ENCODE measurements at regions not wholly inside any gene's neighbourhood (a gene's known extent, or its start where the extent isn't known, plus 50 kb on each side); places are given as distances from the start of the nearest gene placed in this dataset.

GRCh38 chr9:78676623-78677022 is 379.7 kb downstream of the PSAT1 start:
- no peak overlapping the region for H3K4me3 Mint-ChIP-seq (ENCODE audit: unreplicated experiment)

GRCh38 chr9:78677326-78677725 is 380.4 kb downstream of the PSAT1 start:
- Mint-ChIP-seq H3K36me3 (ENCODE audit: low read depth, unreplicated experiment) (no peaks in the 10 kb centered on the region), H3K27me3 (ENCODE audit: unreplicated experiment) (peaks cover 5% of the 10 kb centered on the region), H3K9me3 (ENCODE audit: unreplicated experiment) (no peaks in the 10 kb centered on the region), H3K4me3 (ENCODE audit: unreplicated experiment) (no peak overlapping the region), H3K27ac (ENCODE audit: unreplicated experiment) (no peak overlapping the region), H3K4me1 (ENCODE audit: unreplicated experiment) (no peaks in the 10 kb centered on the region)
- no peak for TF ChIP-seq CTCF (IDR thresholded peaks at IDR 0.05; ENCODE audit: unreplicated experiment)
- no peak for DNase-seq (ENCODE audit: low spot score)

More at GRCh38 chr9:78676623-78677022, 379.7 kb downstream of the PSAT1 start:
- Mint-ChIP-seq H3K36me3 (ENCODE audit: low read depth, unreplicated experiment) (no peaks in the 10 kb centered on the region), H3K27me3 (ENCODE audit: unreplicated experiment) (peaks cover 3% of the 10 kb centered on the region), H3K4me1 (ENCODE audit: unreplicated experiment) (peaks cover 3% of the 10 kb centered on the region), H3K27ac (ENCODE audit: unreplicated experiment) (no peak overlapping the region), H3K9me3 (ENCODE audit: unreplicated experiment) (no peaks in the 10 kb centered on the region)
- no peak for DNase-seq (ENCODE audit: low spot score)
- TF ChIP-seq CTCF (IDR thresholded peaks at IDR 0.05; ENCODE audit: unreplicated experiment): no peak

GRCh38 chr9:78678877-78679276 is 382.0 kb downstream of the PSAT1 start:
- no peak for TF ChIP-seq CTCF (IDR thresholded peaks at IDR 0.05; ENCODE audit: unreplicated experiment)
- Mint-ChIP-seq H3K4me1 (ENCODE audit: unreplicated experiment) (no peaks in the 10 kb centered on the region), H3K36me3 (ENCODE audit: low read depth, unreplicated experiment) (no peaks in the 10 kb centered on the region), H3K27me3 (ENCODE audit: unreplicated experiment) (peaks cover 2% of the 10 kb centered on the region), H3K4me3 (ENCODE audit: unreplicated experiment) (no peak overlapping the region), H3K9me3 (ENCODE audit: unreplicated experiment) (no peaks in the 10 kb centered on the region), H3K27ac (ENCODE audit: unreplicated experiment) (no peak overlapping the region)
- no peak for DNase-seq (ENCODE audit: low spot score)

GRCh38 chr9:78680196-78680595 is 383.3 kb downstream of the PSAT1 start:
- no peaks in the 10 kb centered on the region for H3K4me1 Mint-ChIP-seq (ENCODE audit: unreplicated experiment)
- H3K4me3 Mint-ChIP-seq (ENCODE audit: unreplicated experiment): no peak overlapping the region
- DNase-seq (ENCODE audit: low spot score): no peak
- H3K27me3 Mint-ChIP-seq (ENCODE audit: unreplicated experiment): peaks cover 2% of the 10 kb centered on the region
- H3K27ac Mint-ChIP-seq (ENCODE audit: unreplicated experiment): no peak overlapping the region
- H3K36me3 Mint-ChIP-seq (ENCODE audit: low read depth, unreplicated experiment): no peaks in the 10 kb centered on the region
- H3K9me3 Mint-ChIP-seq (ENCODE audit: unreplicated experiment): no peaks in the 10 kb centered on the region
- TF ChIP-seq CTCF (IDR thresholded peaks at IDR 0.05; ENCODE audit: unreplicated experiment): no peak

GRCh38 chr9:78682216-78682615 is 385.3 kb downstream of the PSAT1 start:
- Mint-ChIP-seq H3K36me3 (ENCODE audit: low read depth, unreplicated experiment) (no peaks in the 10 kb centered on the region), H3K4me3 (ENCODE audit: unreplicated experiment) (no peak overlapping the region), H3K27me3 (ENCODE audit: unreplicated experiment) (peaks cover 2% of the 10 kb centered on the region), H3K27ac (ENCODE audit: unreplicated experiment) (no peak overlapping the region), H3K4me1 (ENCODE audit: unreplicated experiment) (no peaks in the 10 kb centered on the region), H3K9me3 (ENCODE audit: unreplicated experiment) (no peaks in the 10 kb centered on the region)
- no peak for DNase-seq (ENCODE audit: low spot score)
- no peak for TF ChIP-seq CTCF (IDR thresholded peaks at IDR 0.05; ENCODE audit: unreplicated experiment)
